ENCODE measurements at regions not wholly inside any gene's neighbourhood (a gene's known extent, or its start where the extent isn't known, plus 50 kb on each side); places are given as distances from the start of the nearest gene placed in this dataset.

- Mint-ChIP-seq H3K27ac (no peak overlapping the region), H3K27me3 (peaks cover 0 to 12% (median 3%) of the 10 kb centered on the region in 5 donors), H3K4me3 (no peak overlapping the region), H3K9me3 (no peaks in the 10 kb centered on the region), H3K4me1 (no peaks in the 10 kb centered on the region), H3K36me3 (no peaks in the 10 kb centered on the region)
- no peaks in the 10 kb centered on the region for H3K27me3 ChIP-seq (ENCODE audit: control insufficient read depth in 2 of 2, insufficient read depth in 2 of 2, low read length in 2 of 2)
- no peaks in the 10 kb centered on the region for H3K9me3 ChIP-seq (ENCODE audit: control insufficient read depth in 2 of 3, low read length in 3 of 3)
- ATAC-seq = no peak
- intact Hi-C loops (cut with micrococcal nuclease) = no loop called here
- H3K36me3 ChIP-seq (ENCODE audit: control insufficient read depth in 2 of 3, insufficient read depth in 3 of 3, low read length in 3 of 3) = no peaks in the 10 kb centered on the region
- no peak overlapping the region for H3K27ac ChIP-seq (ENCODE audit: low read depth, low read length)
- CTCF ChIA-PET = no interaction called here
- no peak overlapping the region for H3K4me3 ChIP-seq (ENCODE audit: low read length)
- DNase-seq = no peak
- H3K4me1 ChIP-seq (ENCODE audit: control insufficient read depth in 2 of 2, insufficient read depth in 2 of 2, low read length in 2 of 2) = no peaks in the 10 kb centered on the region
- POLR2A ChIA-PET = no interaction called here
Measured at GRCh38 chr1:87999852-88000251, 671.2 kb downstream of the LMO4 start.

GRCh38 chr1:88001460-88001859, 672.8 kb downstream of the LMO4 start:
- no peaks in the 10 kb centered on the region for H3K27me3 ChIP-seq (ENCODE audit: control insufficient read depth in 2 of 2, insufficient read depth in 2 of 2, low read length in 2 of 2)
- DNase-seq (no peak), ATAC-seq (no peak)
- POLR2A ChIA-PET = no interaction called here
- Mint-ChIP-seq H3K4me3 (no peak overlapping the region), H3K9me3 (no peaks in the 10 kb centered on the region), H3K27ac (no peak overlapping the region), H3K36me3 (no peaks in the 10 kb centered on the region), H3K27me3 (peaks cover 0 to 12% (median 3%) of the 10 kb centered on the region in 5 donors), H3K4me1 (no peaks in the 10 kb centered on the region)
- H3K27ac ChIP-seq (ENCODE audit: low read depth, low read length) = no peak overlapping the region
- CTCF ChIA-PET = no interaction called here
- H3K36me3 ChIP-seq (ENCODE audit: control insufficient read depth in 2 of 3, insufficient read depth in 3 of 3, low read length in 3 of 3) = no peaks in the 10 kb centered on the region
- no peaks in the 10 kb centered on the region for H3K4me1 ChIP-seq (ENCODE audit: control insufficient read depth in 2 of 2, insufficient read depth in 2 of 2, low read length in 2 of 2)
- no peaks in the 10 kb centered on the region for H3K9me3 ChIP-seq (ENCODE audit: control insufficient read depth in 2 of 3, low read length in 3 of 3)
- H3K4me3 ChIP-seq (ENCODE audit: low read length) = no peak overlapping the region
- intact Hi-C loops (cut with micrococcal nuclease) = no loop called here

- Histone ChIP-seq H3K27me3 (ENCODE audit: control insufficient read depth in 2 of 2, insufficient read depth in 2 of 2, low read length in 2 of 2) (no peaks in the 10 kb centered on the region), H3K4me1 (ENCODE audit: control insufficient read depth in 2 of 2, insufficient read depth in 2 of 2, low read length in 2 of 2) (no peaks in the 10 kb centered on the region), H3K36me3 (ENCODE audit: control insufficient read depth in 2 of 3, insufficient read depth in 3 of 3, low read length in 3 of 3) (no peaks in the 10 kb centered on the region), H3K4me3 (ENCODE audit: low read length) (no peak overlapping the region), H3K9me3 (ENCODE audit: control insufficient read depth in 2 of 3, low read length in 3 of 3) (no peaks in the 10 kb centered on the region), H3K27ac (ENCODE audit: low read depth, low read length) (no peak overlapping the region)
- ChIA-PET POLR2A (no interaction called here), CTCF (no interaction called here)
- intact Hi-C loops (cut with micrococcal nuclease) = no loop called here
- Mint-ChIP-seq H3K27ac (no peak overlapping the region), H3K36me3 (no peaks in the 10 kb centered on the region), H3K9me3 (no peaks in the 10 kb centered on the region), H3K4me1 (no peaks in the 10 kb centered on the region), H3K4me3 (no peak overlapping the region), H3K27me3 (peaks cover 0 to 7% (median 3%) of the 10 kb centered on the region in 5 donors)
- DNase-seq = no peak
- ATAC-seq = no peak
Measured at GRCh38 chr1:88003255-88003654, 674.6 kb downstream of the LMO4 start.

- no peaks in the 10 kb centered on the region for H3K36me3 Mint-ChIP-seq
- H3K27ac ChIP-seq (ENCODE audit: low read depth, low read length) = no peak overlapping the region
- H3K4me1 ChIP-seq (ENCODE audit: control insufficient read depth in 2 of 2, insufficient read depth in 2 of 2, low read length in 2 of 2) = no peaks in the 10 kb centered on the region
- no peak for ATAC-seq
- no peaks in the 10 kb centered on the region for H3K9me3 Mint-ChIP-seq
- POLR2A ChIA-PET = no interaction called here
- CTCF ChIA-PET = no interaction called here
- no peak overlapping the region for H3K4me3 ChIP-seq (ENCODE audit: low read length)
- peaks cover 0 to 13% (median 0%) of the 10 kb centered on the region in 5 donors for H3K27me3 Mint-ChIP-seq
- H3K4me3 Mint-ChIP-seq = no peak overlapping the region
- no peaks in the 10 kb centered on the region for H3K36me3 ChIP-seq (ENCODE audit: control insufficient read depth in 2 of 3, insufficient read depth in 3 of 3, low read length in 3 of 3)
- H3K4me1 Mint-ChIP-seq = no peaks in the 10 kb centered on the region
- DNase-seq = no peak
- no peaks in the 10 kb centered on the region for H3K9me3 ChIP-seq (ENCODE audit: control insufficient read depth in 2 of 3, low read length in 3 of 3)
- no peak overlapping the region for H3K27ac Mint-ChIP-seq
- H3K27me3 ChIP-seq (ENCODE audit: control insufficient read depth in 2 of 2, insufficient read depth in 2 of 2, low read length in 2 of 2) = no peaks in the 10 kb centered on the region
- intact Hi-C loops (cut with micrococcal nuclease) = no loop called here
Measured at GRCh38 chr1:88009916-88010315, 674.2 kb upstream of the PKN2 start.

- ChIA-PET POLR2A (no interaction called here), CTCF (no interaction called here)
- intact Hi-C loops (cut with micrococcal nuclease) = no loop called here
- Histone ChIP-seq H3K4me1 (ENCODE audit: control insufficient read depth in 2 of 2, insufficient read depth in 2 of 2, low read length in 2 of 2) (no peaks in the 10 kb centered on the region), H3K36me3 (ENCODE audit: control insufficient read depth in 2 of 3, insufficient read depth in 3 of 3, low read length in 3 of 3) (no peaks in the 10 kb centered on the region), H3K27ac (ENCODE audit: low read depth, low read length) (no peak overlapping the region), H3K27me3 (ENCODE audit: control insufficient read depth in 2 of 2, insufficient read depth in 2 of 2, low read length in 2 of 2) (no peaks in the 10 kb centered on the region), H3K4me3 (ENCODE audit: low read length) (no peak overlapping the region), H3K9me3 (ENCODE audit: control insufficient read depth in 2 of 3, low read length in 3 of 3) (no peaks in the 10 kb centered on the region)
- H3K4me1 Mint-ChIP-seq = no peaks in the 10 kb centered on the region
- peaks cover 0 to 13% (median 4%) of the 10 kb centered on the region in 5 donors for H3K27me3 Mint-ChIP-seq
- H3K36me3 Mint-ChIP-seq = no peaks in the 10 kb centered on the region
- H3K27ac Mint-ChIP-seq = no peak overlapping the region
- DNase-seq (no peak), ATAC-seq (no peak)
- no peaks in the 10 kb centered on the region for H3K9me3 Mint-ChIP-seq
- H3K4me3 Mint-ChIP-seq = no peak overlapping the region
Measured at GRCh38 chr1:88013485-88013884, 670.6 kb upstream of the PKN2 start.

- Histone ChIP-seq H3K4me1 (ENCODE audit: control insufficient read depth in 2 of 2, insufficient read depth in 2 of 2, low read length in 2 of 2) (no peaks in the 10 kb centered on the region), H3K27me3 (ENCODE audit: control insufficient read depth in 2 of 2, insufficient read depth in 2 of 2, low read length in 2 of 2) (no peaks in the 10 kb centered on the region), H3K27ac (ENCODE audit: low read depth, low read length) (no peak overlapping the region), H3K4me3 (ENCODE audit: low read length) (no peak overlapping the region), H3K36me3 (ENCODE audit: control insufficient read depth in 2 of 3, insufficient read depth in 3 of 3, low read length in 3 of 3) (no peaks in the 10 kb centered on the region), H3K9me3 (ENCODE audit: control insufficient read depth in 2 of 3, low read length in 3 of 3) (no peaks in the 10 kb centered on the region)
- DNase-seq (no peak), ATAC-seq (no peak)
- Mint-ChIP-seq H3K27me3 (peaks cover 0 to 13% (median 4%) of the 10 kb centered on the region in 5 donors), H3K9me3 (no peaks in the 10 kb centered on the region), H3K4me1 (no peaks in the 10 kb centered on the region), H3K27ac (no peak overlapping the region), H3K36me3 (no peaks in the 10 kb centered on the region), H3K4me3 (no peak overlapping the region)
- POLR2A ChIA-PET = no interaction called here
- intact Hi-C loops (cut with micrococcal nuclease) = no loop called here
- CTCF ChIA-PET = no interaction called here
Measured at GRCh38 chr1:88014131-88014530, 669.9 kb upstream of the PKN2 start.

- ATAC-seq (no peak), DNase-seq (no peak)
- ChIA-PET CTCF (no interaction called here), POLR2A (no interaction called here)
- H3K27me3 Mint-ChIP-seq = peaks cover 0 to 4% (median 3%) of the 10 kb centered on the region in 5 donors
- peaks cover 0 to 2% (median 0%) of the 10 kb centered on the region in 11 donors for H3K9me3 Mint-ChIP-seq
- H3K27ac Mint-ChIP-seq = no peak overlapping the region
- Histone ChIP-seq H3K27me3 (ENCODE audit: control insufficient read depth in 2 of 2, insufficient read depth in 2 of 2, low read length in 2 of 2) (no peaks in the 10 kb centered on the region), H3K4me1 (ENCODE audit: control insufficient read depth in 2 of 2, insufficient read depth in 2 of 2, low read length in 2 of 2) (no peaks in the 10 kb centered on the region), H3K27ac (ENCODE audit: low read depth, low read length) (no peak overlapping the region), H3K9me3 (ENCODE audit: control insufficient read depth in 2 of 3, low read length in 3 of 3) (no peaks in the 10 kb centered on the region), H3K4me3 (ENCODE audit: low read length) (no peak overlapping the region), H3K36me3 (ENCODE audit: control insufficient read depth in 2 of 3, insufficient read depth in 3 of 3, low read length in 3 of 3) (no peaks in the 10 kb centered on the region)
- H3K36me3 Mint-ChIP-seq = no peaks in the 10 kb centered on the region
- H3K4me1 Mint-ChIP-seq = no peaks in the 10 kb centered on the region
- no peak overlapping the region for H3K4me3 Mint-ChIP-seq
- intact Hi-C loops (cut with micrococcal nuclease) = no loop called here
Measured at GRCh38 chr1:88016947-88017346, 667.1 kb upstream of the PKN2 start.
